ENCODE measurements at regions not wholly inside any gene's neighbourhood (a gene's known extent, or its start where the extent isn't known, plus 50 kb on each side); places are given as distances from the start of the nearest gene placed in this dataset.

- TF ChIP-seq POLR2A (IDR thresholded peaks at IDR 0.05) (no peak), EP300 (IDR thresholded peaks at IDR 0.05; ENCODE audit: low read depth) (no peak), POLR2AphosphoS5 (IDR thresholded peaks at IDR 0.05) (no peak), CTCF (IDR thresholded peaks at IDR 0.05) (no peak)
- in situ Hi-C loops (cut with MboI; ENCODE audit: low pct_ligation_motif_present in 1 of 4, low pct_unique_long_range_greater_than_20kb in 1 of 4, low sequenced_read_pairs in 3 of 4), result loop anchor here in 2 of 4 donors (25.0 kb wide), 2 partner anchors 445 to 470 kb away; no protein-coding TSS in a partner anchor
- intact Hi-C loops (cut with DNase I; ENCODE audit: low total_unique reads), result no loop called here
- Histone ChIP-seq H3K27ac (no peak overlapping the region), H3K4me3 (no peak overlapping the region), H3K36me3 (no peaks in the 10 kb centered on the region), H3K4me1 (no peaks in the 10 kb centered on the region), H3K27me3 (no peaks in the 10 kb centered on the region), H3K9me3 (no peaks in the 10 kb centered on the region)
- no peak for DNase-seq
- 89% methylated on average over 1 of the region's 3 CpGs; no CpG with 5 or more reads in 1 of the 2 donors for WGBS, 2 donors (ENCODE audit: low coverage in 1 of 2)
Measured at GRCh38 chrY:7806592-7807515, 895.3 kb upstream of the AMELY start.

GRCh38 chrY:7805624-7806023, 894.1 kb upstream of the AMELY start:
- H3K9me3 ChIP-seq, result no peaks in the 10 kb centered on the region
- no peak overlapping the region for H3K27ac ChIP-seq
- 100% methylated on average over 1 of the region's 1 CpG; no CpG with 5 or more reads in 1 of the 2 donors for WGBS, 2 donors (ENCODE audit: low coverage in 1 of 2)
- H3K4me1 ChIP-seq, result no peaks in the 10 kb centered on the region
- H3K27me3 ChIP-seq, result no peaks in the 10 kb centered on the region
- intact Hi-C loops (cut with DNase I; ENCODE audit: low total_unique reads) (no loop called here), in situ Hi-C loops (cut with MboI; ENCODE audit: low pct_ligation_motif_present in 1 of 4, low pct_unique_long_range_greater_than_20kb in 1 of 4, low sequenced_read_pairs in 3 of 4) (loop anchor here in 2 of 4 donors (25.0 kb wide), 2 partner anchors 443 to 468 kb away; no protein-coding TSS in a partner anchor)
- DNase-seq, result no peak
- no peaks in the 10 kb centered on the region for H3K36me3 ChIP-seq
- TF ChIP-seq EP300 (IDR thresholded peaks at IDR 0.05; ENCODE audit: low read depth), result no peak
- no peak for TF ChIP-seq CTCF (IDR thresholded peaks at IDR 0.05)
- no peak for TF ChIP-seq POLR2A (IDR thresholded peaks at IDR 0.05)
- TF ChIP-seq POLR2AphosphoS5 (IDR thresholded peaks at IDR 0.05), result no peak
- H3K4me3 ChIP-seq, result no peak overlapping the region

GRCh38 chrY:7803737-7804136, 892.2 kb upstream of the AMELY start:
- TF ChIP-seq EP300 (IDR thresholded peaks at IDR 0.05; ENCODE audit: low read depth), result no peak
- TF ChIP-seq CTCF (IDR thresholded peaks at IDR 0.05), result no peak
- TF ChIP-seq POLR2A (IDR thresholded peaks at IDR 0.05), result no peak
- TF ChIP-seq POLR2AphosphoS5 (IDR thresholded peaks at IDR 0.05), result no peak
- in situ Hi-C loops (cut with MboI; ENCODE audit: low pct_ligation_motif_present in 1 of 4, low pct_unique_long_range_greater_than_20kb in 1 of 4, low sequenced_read_pairs in 3 of 4) (loop anchor here in 2 of 4 donors (25.0 kb wide), 2 partner anchors 441 to 466 kb away; no protein-coding TSS in a partner anchor), intact Hi-C loops (cut with DNase I; ENCODE audit: low total_unique reads) (no loop called here)
- Histone ChIP-seq H3K4me3 (no peak overlapping the region), H3K36me3 (no peaks in the 10 kb centered on the region), H3K27me3 (no peaks in the 10 kb centered on the region), H3K9me3 (no peaks in the 10 kb centered on the region), H3K4me1 (no peaks in the 10 kb centered on the region), H3K27ac (no peak overlapping the region)
- no CpG with 5 or more reads among the region's 1 CpG for WGBS, 2 donors (ENCODE audit: low coverage in 1 of 2)
- DNase-seq, result no peak

- in situ Hi-C loops (cut with MboI; ENCODE audit: low pct_ligation_motif_present in 1 of 4, low pct_unique_long_range_greater_than_20kb in 1 of 4, low sequenced_read_pairs in 3 of 4), result no loop called here
- Histone ChIP-seq H3K9me3 (no peaks in the 10 kb centered on the region), H3K4me1 (no peaks in the 10 kb centered on the region), H3K36me3 (no peaks in the 10 kb centered on the region), H3K27me3 (no peaks in the 10 kb centered on the region), H3K4me3 (no peak overlapping the region), H3K27ac (no peak overlapping the region)
- intact Hi-C loops (cut with DNase I; ENCODE audit: low total_unique reads), result no loop called here
- TF ChIP-seq POLR2A (IDR thresholded peaks at IDR 0.05), result no peak
- TF ChIP-seq CTCF (IDR thresholded peaks at IDR 0.05), result no peak
- TF ChIP-seq POLR2AphosphoS5 (IDR thresholded peaks at IDR 0.05), result no peak
- no peak for DNase-seq
Measured at GRCh38 chrY:7796128-7796527, 884.6 kb upstream of the AMELY start.

Measured in transverse colon (tissue), 4 donors.